ENCODE measurements at regions not wholly inside any gene's neighbourhood (a gene's known extent, or its start where the extent isn't known, plus 50 kb on each side); places are given as distances from the start of the nearest gene placed in this dataset.

DNA sequence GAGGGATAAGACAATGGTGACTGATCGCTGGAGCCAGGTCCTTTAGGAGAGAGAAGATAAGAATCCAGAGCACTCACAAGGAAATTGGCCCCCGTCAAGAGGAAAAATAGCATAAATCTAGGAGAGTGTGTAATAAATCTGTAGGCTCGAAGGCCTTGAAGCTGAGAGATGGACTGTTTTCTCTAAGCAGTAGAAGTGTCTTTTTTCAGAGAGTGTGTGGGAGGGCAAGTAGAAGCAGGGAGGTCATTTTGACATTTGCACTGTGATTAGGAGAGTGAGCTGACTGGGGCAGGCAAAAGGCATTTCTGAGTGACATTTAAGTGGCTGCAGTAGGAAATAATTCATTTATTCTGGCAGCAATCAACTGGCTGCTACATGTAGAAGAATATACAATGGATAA is 78.0 kb upstream of the DDHD1 start:
- TF ChIP-seq RFX5 (IDR thresholded peaks at IDR 0.05; ENCODE audit: borderline replicate concordance, low read depth, low read length) (no peak), CTCF (IDR thresholded peaks at IDR 0.05; ENCODE audit: control extremely low read depth in 1 of 3, insufficient read depth in 1 of 3, low read depth in 1 of 3, low read length in 3 of 3) (no peak)

Measured in H1 (cell line).